Panc1 (cell line): ENCODE measurements at regions not wholly inside any gene's neighbourhood (a gene's known extent, or its start where the extent isn't known, plus 50 kb on each side); places are given as distances from the start of the nearest gene placed in this dataset.

Experiments used
- POLR2AphosphoS5 ChIP-seq: IDR thresholded peaks from 2 replicates; pipeline ENCODE4 v1.6.1; 2012; ENCODE audit warnings: mild to moderate bottlenecking, low read depth, low read length, moderate library complexity
- REST ChIP-seq, 2 experiments: IDR thresholded peaks; 2 replicates each; pipeline ENCODE4 v1.6.1; 2011 to 2012; ENCODE audit warnings: low read depth in 2 of 2, control low read depth in 1 of 2, low read length in 1 of 2, mild to moderate bottlenecking in 1 of 2, moderate library complexity in 1 of 2; ENCODE audit not compliant: insufficient read depth in 1 of 2
- SIN3A ChIP-seq: IDR thresholded peaks from 2 replicates; pipeline ENCODE4 v1.6.1; 2012; ENCODE audit warnings: low read depth, mild to moderate bottlenecking, low read length, moderate library complexity, borderline replicate concordance; ENCODE audit not compliant: insufficient read depth
- TCF7L2 ChIP-seq: IDR thresholded peaks from 2 replicates; pipeline ENCODE4 v1.6.1; 2011; ENCODE audit warnings: mild to moderate bottlenecking, low read depth, low read length, inconsistent platforms
- TF ChIP-seq, protein P1 (sequence below): fragments of 450-650 bp; IDR thresholded peaks from 2 replicates; pipeline ENCODE4 v1.5.1; 2017; ENCODE audit warnings: mild to moderate bottlenecking

- TF ChIP-seq, protein P1, sequence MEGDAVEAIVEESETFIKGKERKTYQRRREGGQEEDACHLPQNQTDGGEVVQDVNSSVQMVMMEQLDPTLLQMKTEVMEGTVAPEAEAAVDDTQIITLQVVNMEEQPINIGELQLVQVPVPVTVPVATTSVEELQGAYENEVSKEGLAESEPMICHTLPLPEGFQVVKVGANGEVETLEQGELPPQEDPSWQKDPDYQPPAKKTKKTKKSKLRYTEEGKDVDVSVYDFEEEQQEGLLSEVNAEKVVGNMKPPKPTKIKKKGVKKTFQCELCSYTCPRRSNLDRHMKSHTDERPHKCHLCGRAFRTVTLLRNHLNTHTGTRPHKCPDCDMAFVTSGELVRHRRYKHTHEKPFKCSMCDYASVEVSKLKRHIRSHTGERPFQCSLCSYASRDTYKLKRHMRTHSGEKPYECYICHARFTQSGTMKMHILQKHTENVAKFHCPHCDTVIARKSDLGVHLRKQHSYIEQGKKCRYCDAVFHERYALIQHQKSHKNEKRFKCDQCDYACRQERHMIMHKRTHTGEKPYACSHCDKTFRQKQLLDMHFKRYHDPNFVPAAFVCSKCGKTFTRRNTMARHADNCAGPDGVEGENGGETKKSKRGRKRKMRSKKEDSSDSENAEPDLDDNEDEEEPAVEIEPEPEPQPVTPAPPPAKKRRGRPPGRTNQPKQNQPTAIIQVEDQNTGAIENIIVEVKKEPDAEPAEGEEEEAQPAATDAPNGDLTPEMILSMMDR: no peak
- TF ChIP-seq SIN3A (no peak), TCF7L2 (no peak), REST (IDR thresholded peaks at IDR 0.05; ENCODE audit: insufficient read depth in 1 of 2, low read depth in 2 of 2, low read length in 1 of 2) (no peak), POLR2AphosphoS5 (no peak)
Measured at GRCh38 chr12:105698075-105698474, 367.6 kb downstream of the C12orf75 start.
